CD4-positive, CD25-positive, alpha-beta regulatory T cell (primary cell): ENCODE measurements at regions not wholly inside any gene's neighbourhood (a gene's known extent, or its start where the extent isn't known, plus 50 kb on each side); places are given as distances from the start of the nearest gene placed in this dataset.
"Not testable (repeated sequence)": the region's sequence is repeated elsewhere in the genome, so short reads cannot be mapped to it uniquely, and the experiment has no call there.

Experiments
- ATAC-seq, 2 donors: fragments of 150-1000 bp; cut with Tn5 transposase; one replicate each; pipeline ENCODE4 v1.10.0; 2021; ENCODE audit warnings: low read depth in 2 of 2, moderate number of reproducible peaks in 2 of 2, moderate library complexity in 1 of 2
- DNase-seq, 3 donors: peaks; one replicate each; pipeline versions ENCODE4 v3.0.0 to v3.0.0-alpha.2; 2012 to 2022; ENCODE audit warnings: mixed read lengths in 1 of 3
- H3K27ac ChIP-seq: one replicate; pipeline ENCODE4 v1.7.0; 2013; ENCODE audit warnings: mild to moderate bottlenecking, low read length; ENCODE audit not compliant: insufficient read depth, poor library complexity, severe bottlenecking
- H3K27me3 ChIP-seq: one replicate; pipeline ENCODE4 v1.7.0; 2013; ENCODE audit warnings: low read length; ENCODE audit not compliant: control insufficient read depth, insufficient read depth
- H3K36me3 ChIP-seq: one replicate; pipeline ENCODE4 v1.7.0; 2013; ENCODE audit warnings: mild to moderate bottlenecking, low read length, moderate library complexity; ENCODE audit not compliant: control insufficient read depth, insufficient read depth
- H3K4me1 ChIP-seq: 2 replicates; pipeline ENCODE4 v1.7.0; 2013; ENCODE audit warnings: mild to moderate bottlenecking, low read length; ENCODE audit not compliant: insufficient read depth, control insufficient read depth, poor library complexity, severe bottlenecking
- H3K4me3 ChIP-seq: one replicate; pipeline ENCODE4 v1.7.0; 2013; ENCODE audit warnings: low read depth, mild to moderate bottlenecking, low read length, moderate library complexity
- H3K9me3 ChIP-seq, 2 experiments: 1 replicate in 1 of 2; 2 replicates in 1 of 2; pipeline ENCODE4 v1.7.0; 2013; ENCODE audit warnings: low read length in 2 of 2, mild to moderate bottlenecking in 1 of 2, moderate library complexity in 1 of 2; ENCODE audit not compliant: control insufficient read depth in 2 of 2
- H3K27ac Mint-ChIP-seq, 3 donors: one replicate each; pipeline ENCODE4 v1.8.0; 2020 to 2022; ENCODE audit warnings: mild to moderate bottlenecking in 3 of 3, mixed read lengths in 3 of 3, moderate library complexity in 2 of 3
- H3K27me3 Mint-ChIP-seq: one replicate; pipeline ENCODE4 v1.8.0; 2022; ENCODE audit warnings: mild to moderate bottlenecking, mixed read lengths
- H3K36me3 Mint-ChIP-seq: one replicate; pipeline ENCODE4 v1.8.0; 2020; ENCODE audit warnings: mixed read lengths
- H3K4me1 Mint-ChIP-seq, 4 donors: one replicate each; pipeline ENCODE4 v1.8.0; 2020 to 2022; ENCODE audit warnings: mixed read lengths in 4 of 4, mild to moderate bottlenecking in 1 of 4
- H3K4me3 Mint-ChIP-seq, 4 donors: one replicate each; pipeline ENCODE4 v1.8.0; 2020 to 2022; ENCODE audit warnings: mild to moderate bottlenecking in 4 of 4, mixed read lengths in 4 of 4, moderate library complexity in 3 of 4
- H3K9me3 Mint-ChIP-seq, 7 donors: one replicate each; pipeline ENCODE4 v1.8.0; 2020 to 2022; ENCODE audit warnings: mixed read lengths in 7 of 7, mild to moderate bottlenecking in 3 of 7, moderate library complexity in 2 of 7

GRCh38 chrY:15871570-15871969 is 1347.2 kb downstream of the NLGN4Y start:
- no peak for ATAC-seq
- Histone ChIP-seq H3K27ac (no peak overlapping the region), H3K36me3 (no peaks in the 10 kb centered on the region), H3K27me3 (no peaks in the 10 kb centered on the region), H3K9me3 (no peaks in the 10 kb centered on the region), H3K4me1 (no peaks in the 10 kb centered on the region), H3K4me3 (no peak overlapping the region)
- H3K36me3 Mint-ChIP-seq = no peaks in the 10 kb centered on the region
- H3K9me3 Mint-ChIP-seq = peaks cover 0 to 3% (median 0%) of the 10 kb centered on the region in 7 donors
- DNase-seq = no peak
- no peak overlapping the region for H3K4me3 Mint-ChIP-seq
- no peaks in the 10 kb centered on the region for H3K27me3 Mint-ChIP-seq
- H3K4me1 Mint-ChIP-seq = no peaks in the 10 kb centered on the region
- H3K27ac Mint-ChIP-seq = no peak overlapping the region

- not testable (repeated sequence) for H3K9me3 Mint-ChIP-seq, H3K36me3 ChIP-seq, H3K36me3 Mint-ChIP-seq, H3K27me3 Mint-ChIP-seq, ATAC-seq, H3K27ac Mint-ChIP-seq, H3K27ac ChIP-seq, H3K9me3 ChIP-seq, DNase-seq, H3K4me1 Mint-ChIP-seq, H3K4me3 ChIP-seq, H3K4me1 ChIP-seq, H3K4me3 Mint-ChIP-seq, H3K27me3 ChIP-seq
Observed at GRCh38 chrY:15875881-15876280, 1351.6 kb downstream of the NLGN4Y start.

- not testable (repeated sequence) for H3K36me3 ChIP-seq, H3K27me3 Mint-ChIP-seq, H3K27me3 ChIP-seq, DNase-seq, H3K9me3 ChIP-seq, H3K27ac ChIP-seq, ATAC-seq, H3K27ac Mint-ChIP-seq, H3K4me3 Mint-ChIP-seq, H3K4me3 ChIP-seq, H3K4me1 Mint-ChIP-seq, H3K4me1 ChIP-seq, H3K36me3 Mint-ChIP-seq, H3K9me3 Mint-ChIP-seq
Observed at GRCh38 chrY:15903524-15903923, 1379.2 kb downstream of the NLGN4Y start.

- no peak overlapping the region for H3K4me3 Mint-ChIP-seq
- Histone ChIP-seq H3K4me3 (no peak overlapping the region), H3K27ac (no peak overlapping the region), H3K27me3 (no peaks in the 10 kb centered on the region), H3K36me3 (no peaks in the 10 kb centered on the region), H3K4me1 (no peaks in the 10 kb centered on the region), H3K9me3 (no peaks in the 10 kb centered on the region)
- H3K9me3 Mint-ChIP-seq = peaks cover 0 to 5% (median 0%) of the 10 kb centered on the region in 7 donors
- H3K36me3 Mint-ChIP-seq = no peaks in the 10 kb centered on the region
- no peak for ATAC-seq
- H3K4me1 Mint-ChIP-seq = no peaks in the 10 kb centered on the region
- DNase-seq = no peak
- H3K27ac Mint-ChIP-seq = no peak overlapping the region
- H3K27me3 Mint-ChIP-seq = no peaks in the 10 kb centered on the region
Observed at GRCh38 chrY:15905557-15905956, 1381.2 kb downstream of the NLGN4Y start.

- no peaks in the 10 kb centered on the region for H3K27me3 Mint-ChIP-seq
- no peak overlapping the region for H3K4me3 ChIP-seq
- no peaks in the 10 kb centered on the region for H3K4me1 ChIP-seq
- H3K36me3 ChIP-seq = no peaks in the 10 kb centered on the region
- H3K27me3 ChIP-seq = no peaks in the 10 kb centered on the region
- H3K4me1 Mint-ChIP-seq = no peaks in the 10 kb centered on the region
- DNase-seq (no peak), ATAC-seq (no peak)
- H3K27ac ChIP-seq = no peak overlapping the region
- no peaks in the 10 kb centered on the region for H3K9me3 Mint-ChIP-seq
- no peak overlapping the region for H3K4me3 Mint-ChIP-seq
- H3K36me3 Mint-ChIP-seq = no peaks in the 10 kb centered on the region
- no peak overlapping the region for H3K27ac Mint-ChIP-seq
- no peaks in the 10 kb centered on the region for H3K9me3 ChIP-seq
Observed at GRCh38 chrY:15926499-15926898, 1402.2 kb downstream of the NLGN4Y start.

GRCh38 chrY:15938791-15939190 is 1414.5 kb downstream of the NLGN4Y start:
- Histone ChIP-seq H3K4me1 (no peaks in the 10 kb centered on the region), H3K4me3 (no peak overlapping the region), H3K27ac (no peak overlapping the region), H3K27me3 (no peaks in the 10 kb centered on the region), H3K9me3 (no peaks in the 10 kb centered on the region), H3K36me3 (no peaks in the 10 kb centered on the region)
- H3K4me3 Mint-ChIP-seq = no peak overlapping the region
- H3K27ac Mint-ChIP-seq = no peak overlapping the region
- peaks cover 0 to 2% (median 0%) of the 10 kb centered on the region in 7 donors for H3K9me3 Mint-ChIP-seq
- DNase-seq (no peak), ATAC-seq (no peak)
- no peaks in the 10 kb centered on the region for H3K27me3 Mint-ChIP-seq
- H3K4me1 Mint-ChIP-seq = no peaks in the 10 kb centered on the region
- H3K36me3 Mint-ChIP-seq = no peaks in the 10 kb centered on the region

GRCh38 chrY:15951041-15951440 is 1426.7 kb downstream of the NLGN4Y start:
- ATAC-seq = no peak
- Histone ChIP-seq H3K36me3 (no peaks in the 10 kb centered on the region), H3K4me1 (no peaks in the 10 kb centered on the region), H3K27ac (no peak overlapping the region), H3K4me3 (no peak overlapping the region), H3K27me3 (no peaks in the 10 kb centered on the region), H3K9me3 (no peaks in the 10 kb centered on the region)
- Mint-ChIP-seq H3K9me3 (no peaks in the 10 kb centered on the region), H3K27me3 (no peaks in the 10 kb centered on the region), H3K36me3 (no peaks in the 10 kb centered on the region), H3K4me3 (no peak overlapping the region), H3K27ac (no peak overlapping the region), H3K4me1 (no peaks in the 10 kb centered on the region)
- no peak for DNase-seq

GRCh38 chrY:15968800-15969199 is 1444.5 kb downstream of the NLGN4Y start:
- Histone ChIP-seq H3K4me1 (no peaks in the 10 kb centered on the region), H3K36me3 (no peaks in the 10 kb centered on the region), H3K27ac (no peak overlapping the region), H3K9me3 (no peaks in the 10 kb centered on the region), H3K27me3 (no peaks in the 10 kb centered on the region), H3K4me3 (no peak overlapping the region)
- Mint-ChIP-seq H3K9me3 (peaks cover 0 to 3% (median 0%) of the 10 kb centered on the region in 7 donors), H3K27me3 (no peaks in the 10 kb centered on the region), H3K27ac (no peak overlapping the region), H3K4me1 (no peaks in the 10 kb centered on the region), H3K4me3 (no peak overlapping the region), H3K36me3 (no peaks in the 10 kb centered on the region)
- ATAC-seq = no peak
- DNase-seq = no peak
